ENCODE measurements at regions not wholly inside any gene's neighbourhood (a gene's known extent, or its start where the extent isn't known, plus 50 kb on each side); places are given as distances from the start of the nearest gene placed in this dataset.

- TF ChIP-seq CTCF (IDR thresholded peaks at IDR 0.05) (no peak), POLR2A (IDR thresholded peaks at IDR 0.05) (no peak)
Measured at GRCh38 chr15:87343966-87344365, 912.6 kb downstream of the NTRK3 start.

All from breast epithelium (tissue), 3 donors.